ENCODE measurements at regions not wholly inside any gene's neighbourhood (a gene's known extent, or its start where the extent isn't known, plus 50 kb on each side); places are given as distances from the start of the nearest gene placed in this dataset.
A peak's percentile ranks its signal among the peaks of the same experiment; 100 is the strongest.

GRCh38 chr6:14709066-14709670 is 536.7 kb upstream of the JARID2 start:
- no peak for DNase-seq

GRCh38 chr6:14709900-14710299 is 536.0 kb upstream of the JARID2 start:
- DNase-seq = no peak

GRCh38 chr6:14710421-14710820 is 535.4 kb upstream of the JARID2 start:
- no peak for DNase-seq

GRCh38 chr6:14711056-14711703 is 534.7 kb upstream of the JARID2 start:
- peak; percentile 86 for DNase-seq

- DNase-seq = no peak
These were observed 534.0 kb upstream of the JARID2 start for GRCh38 chr6:14711704-14712379.

- peak; percentile 65 for DNase-seq
These were observed 532.6 kb upstream of the JARID2 start for GRCh38 chr6:14713008-14713960.

GRCh38 chr6:14713966-14714631 is 531.8 kb upstream of the JARID2 start:
- DNase-seq = no peak

GRCh38 chr6:14715076-14715475 is 530.8 kb upstream of the JARID2 start:
- DNase-seq = no peak

- no peak for DNase-seq
These were observed 529.2 kb upstream of the JARID2 start for GRCh38 chr6:14716499-14717146.

GRCh38 chr6:14717307-14717706 is 528.6 kb upstream of the JARID2 start:
- no peak for DNase-seq

GRCh38 chr6:14718861-14719260 is 527.0 kb upstream of the JARID2 start:
- no peak for DNase-seq

- DNase-seq = no peak
These were observed 526.6 kb upstream of the JARID2 start for GRCh38 chr6:14719270-14719669.

- no peak for DNase-seq
These were observed 525.3 kb upstream of the JARID2 start for GRCh38 chr6:14720411-14721102.

GRCh38 chr6:14721103-14721758 is 524.6 kb upstream of the JARID2 start:
- no peak for DNase-seq

- no peak for DNase-seq
These were observed 523.8 kb upstream of the JARID2 start for GRCh38 chr6:14722001-14722562.

- no peak for DNase-seq
These were observed 523.2 kb upstream of the JARID2 start for GRCh38 chr6:14722704-14723103.

GRCh38 chr6:14723535-14724086 is 522.3 kb upstream of the JARID2 start:
- DNase-seq = no peak

- DNase-seq = no peak
These were observed 521.3 kb upstream of the JARID2 start for GRCh38 chr6:14724549-14724948.

GRCh38 chr6:14726816-14727493 is 518.9 kb upstream of the JARID2 start:
- no peak for DNase-seq

Data from stimulated activated CD4-positive, alpha-beta T cell treated with anti-CD3 and anti-CD28 coated beads, Interleukin-1b, Interleukin-23, amount 100 ng/mL, for 48 hours (primary cell).